IMR-90 (cell line): ENCODE measurements at regions not wholly inside any gene's neighbourhood (a gene's known extent, or its start where the extent isn't known, plus 50 kb on each side); places are given as distances from the start of the nearest gene placed in this dataset.

Experiments
- ATAC-seq: fragments of 200-7000 bp; cut with Tn5 transposase; 2 replicates; pipeline ENCODE4 v1.9.1; 2020; ENCODE audit warnings: low read depth, mild to moderate bottlenecking, moderate library complexity
- BruUV-seq: library from RNA; stranded (reverse); fragments of 400-500 nt; replicated peaks from 2 replicates; lab custom pipeline; 2021; lab: Mats Ljungman, UMichigan
- CTCF ChIA-PET: fragments of 300-600 bp; formaldehyde crosslinking; extraction: SDS; loops from one replicate; lab custom pipeline; 2021; ENCODE audit warnings: antibody characterized with exemption; lab: Yijun Ruan, JAX
- POLR2A ChIA-PET: fragments of 300-600 bp; sonication (Branson Sonifier 250); formaldehyde crosslinking; loops from one replicate; lab custom pipeline; 2022; ENCODE audit warnings: antibody characterized with exemption; ENCODE audit not compliant: unreplicated experiment; lab: Charles Lee
- DNase-seq: peaks from one replicate; pipeline ENCODE4 v3.0.0; 2013
- H2AFZ ChIP-seq: replicated peaks from 2 replicates; pipeline ENCODE3; 2013; ENCODE audit warnings: low read length, mild to moderate bottlenecking; ENCODE audit not compliant: poor library complexity
- H2AK5ac ChIP-seq: 2 replicates; pipeline ENCODE4 v1.6.1; 2013; ENCODE audit warnings: low read depth, low read length, inconsistent platforms
- H2AK9ac ChIP-seq: replicated peaks from 2 replicates; pipeline ENCODE3; 2013; ENCODE audit warnings: mild to moderate bottlenecking, low read depth, low read length, moderate library complexity; ENCODE audit not compliant: poor library complexity
- H2BK120ac ChIP-seq: 2 replicates; pipeline ENCODE4 v1.6.1; 2013; ENCODE audit warnings: low read depth, low read length, inconsistent platforms
- H2BK15ac ChIP-seq: 3 replicates; pipeline ENCODE4 v1.6.1; 2013; ENCODE audit warnings: low read depth, low read length, inconsistent platforms
- H2BK20ac ChIP-seq: 2 replicates; pipeline ENCODE4 v1.6.1; 2013; ENCODE audit warnings: low read depth, mild to moderate bottlenecking, inconsistent platforms, low read length, moderate library complexity
- H2BK5ac ChIP-seq: 2 replicates; pipeline ENCODE4 v1.6.1; 2013; ENCODE audit warnings: mild to moderate bottlenecking, low read depth, low read length, inconsistent platforms; ENCODE audit not compliant: poor library complexity, severe bottlenecking
- H3K14ac ChIP-seq: replicated peaks from 2 replicates; pipeline ENCODE4 v1.6.1; 2013; ENCODE audit warnings: low read depth, low read length, inconsistent platforms
- H3K18ac ChIP-seq: 2 replicates; pipeline ENCODE4 v1.6.1; 2013; ENCODE audit warnings: low read depth, low read length, control low read depth
- H3K23ac ChIP-seq: 2 replicates; pipeline ENCODE4 v1.6.1; 2013; ENCODE audit warnings: low read depth, low read length, inconsistent platforms
- H3K27ac ChIP-seq: 2 replicates; pipeline ENCODE4 v1.5.1; 2013; ENCODE audit warnings: mild to moderate bottlenecking, control low read depth, low read length; ENCODE audit not compliant: insufficient read depth
- H3K27me3 ChIP-seq: 2 replicates; pipeline ENCODE4 v1.6.1; 2013; ENCODE audit warnings: low read length; ENCODE audit not compliant: control insufficient read depth, insufficient read depth
- H3K36me3 ChIP-seq: 2 replicates; pipeline ENCODE4 v1.6.1; 2013; ENCODE audit warnings: low read length, mixed read lengths; ENCODE audit not compliant: control insufficient read depth, insufficient read depth
- H3K4ac ChIP-seq: 2 replicates; pipeline ENCODE4 v1.6.1; 2013; ENCODE audit warnings: low read depth, low read length, inconsistent platforms
- H3K4me1 ChIP-seq: 2 replicates; pipeline ENCODE4 v1.6.1; 2013; ENCODE audit warnings: low read length, mixed read lengths; ENCODE audit not compliant: control insufficient read depth, insufficient read depth
- H3K4me2 ChIP-seq: 2 replicates; pipeline ENCODE4 v1.6.1; 2013; ENCODE audit warnings: low read depth, mild to moderate bottlenecking, control low read depth, low read length, moderate library complexity
- H3K4me3 ChIP-seq: 2 replicates; pipeline ENCODE4 v1.5.1; 2013; ENCODE audit warnings: low read depth, mild to moderate bottlenecking, control low read depth, low read length, moderate library complexity; ENCODE audit not compliant: insufficient read depth
- H3K56ac ChIP-seq: 2 replicates; pipeline ENCODE4 v1.6.1; 2013; ENCODE audit warnings: low read length, inconsistent platforms; ENCODE audit not compliant: insufficient read depth; ENCODE audit errors: extremely low read depth
- H3K79me1 ChIP-seq, 2 experiments: 2 replicates each; pipeline ENCODE4 v1.6.1; 2013; ENCODE audit warnings: low read length in 2 of 2, inconsistent platforms in 1 of 2, low read depth in 1 of 2
- H3K9ac ChIP-seq: 2 replicates; pipeline ENCODE4 v1.6.1; 2013; ENCODE audit warnings: low read depth, low read length, control low read depth
- H3K9me1 ChIP-seq: 2 replicates; pipeline ENCODE4 v1.6.1; 2013; ENCODE audit warnings: low read length, inconsistent platforms; ENCODE audit not compliant: insufficient read depth
- H3K9me3 ChIP-seq: 2 replicates; pipeline ENCODE4 v1.6.1; 2013; ENCODE audit warnings: low read length; ENCODE audit not compliant: control insufficient read depth, insufficient read depth
- H4K20me1 ChIP-seq: 2 replicates; pipeline ENCODE4 v1.6.1; 2013; ENCODE audit warnings: low read length, inconsistent platforms; ENCODE audit not compliant: insufficient read depth
- H4K5ac ChIP-seq: 2 replicates; pipeline ENCODE4 v1.6.1; 2013; ENCODE audit warnings: mild to moderate bottlenecking, low read depth, low read length, control low read depth
- H4K8ac ChIP-seq, 2 experiments: 2 replicates each; pipeline ENCODE4 v1.6.1; 2013; ENCODE audit warnings: low read depth in 2 of 2, low read length in 2 of 2, control low read depth in 1 of 2, inconsistent platforms in 1 of 2
- H4K91ac ChIP-seq: 2 replicates; pipeline ENCODE4 v1.6.1; 2013; ENCODE audit warnings: low read depth, low read length, inconsistent platforms; ENCODE audit not compliant: insufficient read depth
- CHD1 ChIP-seq: IDR thresholded peaks from 2 replicates; pipeline ENCODE4 v1.6.1; 2012; ENCODE audit warnings: low read depth, low read length, improper control_type of control experiment
- CTCF ChIP-seq: conservative IDR thresholded peaks from 2 replicates; pipeline ENCODE4 v1.5.1; 2012; ENCODE audit warnings: mild to moderate bottlenecking, low read depth, low read length, improper control_type of control experiment
- RAD21 ChIP-seq: IDR thresholded peaks from 2 replicates; pipeline ENCODE4 v1.6.1; 2012; ENCODE audit warnings: low read length, improper control_type of control experiment
- RCOR1 ChIP-seq: IDR thresholded peaks from 2 replicates; pipeline ENCODE4 v1.6.1; 2012; ENCODE audit warnings: mild to moderate bottlenecking, low read length, improper control_type of control experiment; ENCODE audit not compliant: insufficient replicate concordance
- SMC3 ChIP-seq: fragments of 150-350 bp; IDR thresholded peaks from 2 replicates; pipeline ENCODE4 v1.6.1; 2016; ENCODE audit warnings: low read depth, mild to moderate bottlenecking, antibody characterized with exemption, low read length, moderate library complexity
- WGBS, 2 experiments: methylation state at CpG; one replicate each; pipeline versions ENCODE4 v1.1.5 to v1.1.7; 2013; ENCODE audit warnings: missing lambda C conversion rate in 2 of 2; ENCODE audit not compliant: insufficient read length in 1 of 2; ENCODE audit errors: extremely low coverage in 2 of 2; 5-methylcytosine and 5-hydroxymethylcytosine counted together
- dilution Hi-C: fragments of 300-500 bp; cut with HindIII; formaldehyde crosslinking; loops from one replicate; pipeline ENCODE4 v1.14.3; 2018; ENCODE audit warnings: low sequenced_read_pairs; ENCODE audit not compliant: unreplicated experiment
- in situ Hi-C: fragments of 300-500 bp; cut with MboI; formaldehyde crosslinking; loops from 3 replicates; pipeline ENCODE4 v1.14.3; 2019; ENCODE audit warnings: low sequenced_read_pairs, inconsistent platforms, mixed read lengths
- intact Hi-C: fragments of 100-400 bp; cut with micrococcal nuclease; formaldehyde crosslinking; loops from 2 replicates; pipeline ENCODE4 v1.10.0; 2022

DNA sequence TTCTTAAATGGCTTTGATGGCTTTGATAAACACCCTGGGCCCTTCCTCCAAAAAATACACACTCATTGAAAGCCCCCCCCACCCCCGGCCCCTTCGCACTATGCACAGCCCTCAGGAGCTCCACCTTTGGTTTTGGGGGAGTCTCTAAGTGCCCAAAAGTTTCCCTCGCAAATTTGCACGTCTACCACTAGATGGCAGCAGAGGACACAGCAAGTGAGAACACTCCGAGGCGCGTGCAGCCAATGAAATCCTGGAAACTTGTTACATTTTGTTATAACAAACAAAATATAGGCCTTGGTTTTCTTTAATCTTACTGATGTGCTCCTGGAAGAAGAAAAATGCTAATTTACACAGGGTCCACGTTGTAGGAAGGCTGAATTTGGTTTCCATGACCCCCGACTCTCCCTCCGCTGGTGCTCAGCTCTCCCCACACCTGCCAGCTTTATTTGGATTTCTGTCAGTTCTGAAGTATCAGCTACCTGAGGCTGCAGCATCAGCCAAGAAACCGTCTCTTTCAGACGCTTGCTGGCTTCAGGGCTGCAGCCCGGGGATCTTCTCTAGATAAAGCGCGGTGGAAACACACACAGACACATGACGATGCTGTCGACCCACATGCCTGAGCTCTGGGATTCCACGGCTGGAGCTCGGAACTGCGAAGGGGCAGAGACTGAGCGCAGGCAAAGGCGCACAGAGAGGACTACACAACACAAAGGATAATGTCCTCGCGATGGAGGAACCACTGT is 148.3 kb upstream of the RPS6KA2 start:
- peaks cover 21% of the 10 kb centered on the region; the same call in 1 of the 2 replicates for H3K27me3 ChIP-seq
- H2BK15ac ChIP-seq, result no peak overlapping the region
- no peaks in the 10 kb centered on the region for H3K9me3 ChIP-seq
- TF ChIP-seq CHD1, result no peak
- TF ChIP-seq RAD21, result peak; percentile 83
- peak; percentile 58 for TF ChIP-seq SMC3
- peak; percentile 84 for TF ChIP-seq CTCF
- no peak for TF ChIP-seq RCOR1
- H3K18ac ChIP-seq, result no peak overlapping the region
- no peak overlapping the region for H3K9ac ChIP-seq
- H4K5ac ChIP-seq, result no peak overlapping the region
- in situ Hi-C loops (no loop called here), dilution Hi-C loops (no loop called here), intact Hi-C loops (loop anchor here (1.0 to 10.0 kb wide), 2 partner anchors 214 to 1119 kb away; no protein-coding TSS in a partner anchor)
- no peaks in the 10 kb centered on the region for H3K36me3 ChIP-seq
- no peak overlapping the region for H4K91ac ChIP-seq
- H3K56ac ChIP-seq, result no peak overlapping the region
- H3K79me1 ChIP-seq, result no peaks in the 10 kb centered on the region
- no peak overlapping the region for H4K8ac ChIP-seq
- H3K14ac ChIP-seq, result no peak overlapping the region
- peak; percentile 75 for DNase-seq
- no peak overlapping the region for H2AK9ac ChIP-seq
- H4K20me1 ChIP-seq, result no peaks in the 10 kb centered on the region
- ChIA-PET POLR2A (no interaction called here), CTCF (interaction anchor here (0.7 to 3.7 kb wide), 10 partner anchors 9 to 214 kb away, joined by 3 to 16 read pairs (median 4); no protein-coding TSS in a partner anchor)
- H2BK120ac ChIP-seq, result no peak overlapping the region
- no peaks in the 10 kb centered on the region for H3K4me1 ChIP-seq
- H3K27ac ChIP-seq, result no peak overlapping the region
- no peak overlapping the region for H3K4me3 ChIP-seq
- no peak overlapping the region for H3K4ac ChIP-seq
- no TSS peak for BruUV-seq
- no peak overlapping the region for H3K4me2 ChIP-seq
- no peak overlapping the region for H3K23ac ChIP-seq
- no peak overlapping the region for H2BK5ac ChIP-seq
- no peak overlapping the region for H2AK5ac ChIP-seq
- no peak overlapping the region for H2BK20ac ChIP-seq
- ATAC-seq, result peak; percentile 93
- no peaks in the 10 kb centered on the region for H3K9me1 ChIP-seq
- 58% methylated on average over 15 of the region's 24 CpGs; no CpG with 5 or more reads in 1 of the 2 experiments for WGBS, 2 experiments
- no peak overlapping the region for H2AFZ ChIP-seq
